ENCODE measurements at regions not wholly inside any gene's neighbourhood (a gene's known extent, or its start where the extent isn't known, plus 50 kb on each side); places are given as distances from the start of the nearest gene placed in this dataset.

DNA sequence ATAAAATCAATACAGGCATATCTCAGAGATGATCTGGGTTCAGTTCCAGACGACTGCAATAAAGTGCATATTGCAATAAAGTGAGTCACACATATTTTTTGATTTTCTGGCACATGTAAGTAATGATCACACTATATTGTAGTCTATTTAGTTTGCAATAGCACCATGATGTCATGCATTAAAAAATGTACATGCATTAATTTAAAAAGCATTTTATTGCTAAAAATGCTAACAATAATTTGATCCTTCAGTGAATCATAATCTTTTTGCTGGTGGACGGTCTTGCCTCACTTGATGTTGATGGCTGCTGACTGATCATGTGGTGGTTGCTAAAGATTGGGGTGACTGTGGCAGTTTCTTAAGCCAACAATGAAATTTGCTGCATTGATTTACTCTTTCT, 511.1 kb downstream of the OTOL1 start:
- no peak for TF ChIP-seq ZBTB7A (tag by site-specific recombination; IDR thresholded peaks at IDR 0.05; ENCODE audit: low read depth)
- TF ChIP-seq, protein P1, sequence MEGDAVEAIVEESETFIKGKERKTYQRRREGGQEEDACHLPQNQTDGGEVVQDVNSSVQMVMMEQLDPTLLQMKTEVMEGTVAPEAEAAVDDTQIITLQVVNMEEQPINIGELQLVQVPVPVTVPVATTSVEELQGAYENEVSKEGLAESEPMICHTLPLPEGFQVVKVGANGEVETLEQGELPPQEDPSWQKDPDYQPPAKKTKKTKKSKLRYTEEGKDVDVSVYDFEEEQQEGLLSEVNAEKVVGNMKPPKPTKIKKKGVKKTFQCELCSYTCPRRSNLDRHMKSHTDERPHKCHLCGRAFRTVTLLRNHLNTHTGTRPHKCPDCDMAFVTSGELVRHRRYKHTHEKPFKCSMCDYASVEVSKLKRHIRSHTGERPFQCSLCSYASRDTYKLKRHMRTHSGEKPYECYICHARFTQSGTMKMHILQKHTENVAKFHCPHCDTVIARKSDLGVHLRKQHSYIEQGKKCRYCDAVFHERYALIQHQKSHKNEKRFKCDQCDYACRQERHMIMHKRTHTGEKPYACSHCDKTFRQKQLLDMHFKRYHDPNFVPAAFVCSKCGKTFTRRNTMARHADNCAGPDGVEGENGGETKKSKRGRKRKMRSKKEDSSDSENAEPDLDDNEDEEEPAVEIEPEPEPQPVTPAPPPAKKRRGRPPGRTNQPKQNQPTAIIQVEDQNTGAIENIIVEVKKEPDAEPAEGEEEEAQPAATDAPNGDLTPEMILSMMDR (tag by site-specific recombination; IDR thresholded peaks at IDR 0.05), result no peak
- TF ChIP-seq, protein P2, sequence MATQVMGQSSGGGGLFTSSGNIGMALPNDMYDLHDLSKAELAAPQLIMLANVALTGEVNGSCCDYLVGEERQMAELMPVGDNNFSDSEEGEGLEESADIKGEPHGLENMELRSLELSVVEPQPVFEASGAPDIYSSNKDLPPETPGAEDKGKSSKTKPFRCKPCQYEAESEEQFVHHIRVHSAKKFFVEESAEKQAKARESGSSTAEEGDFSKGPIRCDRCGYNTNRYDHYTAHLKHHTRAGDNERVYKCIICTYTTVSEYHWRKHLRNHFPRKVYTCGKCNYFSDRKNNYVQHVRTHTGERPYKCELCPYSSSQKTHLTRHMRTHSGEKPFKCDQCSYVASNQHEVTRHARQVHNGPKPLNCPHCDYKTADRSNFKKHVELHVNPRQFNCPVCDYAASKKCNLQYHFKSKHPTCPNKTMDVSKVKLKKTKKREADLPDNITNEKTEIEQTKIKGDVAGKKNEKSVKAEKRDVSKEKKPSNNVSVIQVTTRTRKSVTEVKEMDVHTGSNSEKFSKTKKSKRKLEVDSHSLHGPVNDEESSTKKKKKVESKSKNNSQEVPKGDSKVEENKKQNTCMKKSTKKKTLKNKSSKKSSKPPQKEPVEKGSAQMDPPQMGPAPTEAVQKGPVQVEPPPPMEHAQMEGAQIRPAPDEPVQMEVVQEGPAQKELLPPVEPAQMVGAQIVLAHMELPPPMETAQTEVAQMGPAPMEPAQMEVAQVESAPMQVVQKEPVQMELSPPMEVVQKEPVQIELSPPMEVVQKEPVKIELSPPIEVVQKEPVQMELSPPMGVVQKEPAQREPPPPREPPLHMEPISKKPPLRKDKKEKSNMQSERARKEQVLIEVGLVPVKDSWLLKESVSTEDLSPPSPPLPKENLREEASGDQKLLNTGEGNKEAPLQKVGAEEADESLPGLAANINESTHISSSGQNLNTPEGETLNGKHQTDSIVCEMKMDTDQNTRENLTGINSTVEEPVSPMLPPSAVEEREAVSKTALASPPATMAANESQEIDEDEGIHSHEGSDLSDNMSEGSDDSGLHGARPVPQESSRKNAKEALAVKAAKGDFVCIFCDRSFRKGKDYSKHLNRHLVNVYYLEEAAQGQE (tag by site-specific recombination; IDR thresholded peaks at IDR 0.05), result no peak
- TF ChIP-seq MYNN (tag by site-specific recombination; IDR thresholded peaks at IDR 0.05; ENCODE audit: borderline replicate concordance), result no peak
